ENCODE measurements at regions not wholly inside any gene's neighbourhood (a gene's known extent, or its start where the extent isn't known, plus 50 kb on each side); places are given as distances from the start of the nearest gene placed in this dataset.

GRCh38 chr3:139729300-139729699 is 51.5 kb upstream of the NMNAT3 start:
- TF ChIP-seq PATZ1 (CRISPR knock-in tag; IDR thresholded peaks at IDR 0.05; ENCODE audit: borderline replicate concordance) (no peak), NFE2L1 (tag; IDR thresholded peaks at IDR 0.05; ENCODE audit: borderline replicate concordance, low read depth) (no peak), ATF3 (IDR thresholded peaks at IDR 0.05) (no peak), ATF3 (CRISPR knock-in tag; conservative IDR thresholded peaks at IDR 0.05) (no peak), CC2D1A (IDR thresholded peaks at IDR 0.05) (no peak)
